ENCODE measurements at regions not wholly inside any gene's neighbourhood (a gene's known extent, or its start where the extent isn't known, plus 50 kb on each side); places are given as distances from the start of the nearest gene placed in this dataset.

DNA sequence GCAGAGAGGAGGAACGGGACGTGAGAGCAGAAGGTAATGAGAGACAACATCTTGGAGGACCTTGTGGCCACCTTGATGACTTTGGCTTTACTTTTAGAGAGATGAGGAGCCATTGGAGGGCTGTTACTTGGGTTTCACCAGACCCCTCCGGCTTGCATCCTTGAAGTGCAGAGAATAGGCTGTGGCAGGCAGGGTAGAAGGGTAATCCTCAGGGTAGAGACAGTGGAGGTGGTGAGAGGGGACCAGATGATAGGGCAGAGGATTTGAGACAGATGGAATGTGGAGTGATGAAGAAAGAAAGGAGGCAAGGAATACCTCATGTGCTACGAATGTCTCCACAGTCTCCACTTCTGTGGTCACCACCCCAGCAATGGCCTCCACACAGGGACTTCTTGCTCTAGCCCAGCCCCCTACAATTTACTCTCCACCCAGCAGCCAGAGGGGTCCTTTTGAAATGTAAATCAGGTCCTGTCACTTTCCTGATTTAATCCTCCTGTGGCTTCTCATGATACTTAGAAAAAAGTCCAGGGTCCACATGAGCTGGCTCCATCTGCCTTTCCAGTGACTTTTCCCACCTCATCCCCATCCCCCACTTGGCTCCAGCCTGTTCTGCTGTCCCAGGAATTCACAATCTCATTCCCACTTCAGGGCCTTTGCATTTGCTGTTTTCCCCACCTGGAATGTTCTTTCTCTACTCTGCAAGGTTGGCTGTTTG, 115.0 kb downstream of the PJA1 start:
- H3K4me3 ChIP-seq, result no peak overlapping the region
- TF ChIP-seq, protein P1, sequence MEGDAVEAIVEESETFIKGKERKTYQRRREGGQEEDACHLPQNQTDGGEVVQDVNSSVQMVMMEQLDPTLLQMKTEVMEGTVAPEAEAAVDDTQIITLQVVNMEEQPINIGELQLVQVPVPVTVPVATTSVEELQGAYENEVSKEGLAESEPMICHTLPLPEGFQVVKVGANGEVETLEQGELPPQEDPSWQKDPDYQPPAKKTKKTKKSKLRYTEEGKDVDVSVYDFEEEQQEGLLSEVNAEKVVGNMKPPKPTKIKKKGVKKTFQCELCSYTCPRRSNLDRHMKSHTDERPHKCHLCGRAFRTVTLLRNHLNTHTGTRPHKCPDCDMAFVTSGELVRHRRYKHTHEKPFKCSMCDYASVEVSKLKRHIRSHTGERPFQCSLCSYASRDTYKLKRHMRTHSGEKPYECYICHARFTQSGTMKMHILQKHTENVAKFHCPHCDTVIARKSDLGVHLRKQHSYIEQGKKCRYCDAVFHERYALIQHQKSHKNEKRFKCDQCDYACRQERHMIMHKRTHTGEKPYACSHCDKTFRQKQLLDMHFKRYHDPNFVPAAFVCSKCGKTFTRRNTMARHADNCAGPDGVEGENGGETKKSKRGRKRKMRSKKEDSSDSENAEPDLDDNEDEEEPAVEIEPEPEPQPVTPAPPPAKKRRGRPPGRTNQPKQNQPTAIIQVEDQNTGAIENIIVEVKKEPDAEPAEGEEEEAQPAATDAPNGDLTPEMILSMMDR (IDR thresholded peaks at IDR 0.05; ENCODE audit: control extremely low read depth, extremely low read depth), result no peak
- H3K27me3 ChIP-seq (ENCODE audit: control insufficient read depth in 3 of 3, insufficient read depth in 3 of 3, low read length in 2 of 3), result peaks cover 0 to 5% (median 0%) of the 10 kb centered on the region in 3 donors
- no peaks in the 10 kb centered on the region for H3K36me3 ChIP-seq (ENCODE audit: control insufficient read depth in 4 of 4, insufficient read depth in 4 of 4, low read length in 4 of 4)
- no peaks in the 10 kb centered on the region for H3K4me1 ChIP-seq (ENCODE audit: control insufficient read depth in 5 of 5, insufficient read depth in 5 of 5, low read length in 5 of 5)
- peaks cover 0 to 6% (median 0%) of the 10 kb centered on the region in 4 donors for H3K9me3 ChIP-seq (ENCODE audit: control insufficient read depth in 4 of 4, insufficient read depth in 3 of 4, low read length in 3 of 4)
- H3K9ac ChIP-seq (ENCODE audit: insufficient read depth in 1 of 2, low read length in 2 of 2), result no peak overlapping the region
- no peak for ATAC-seq (ENCODE audit: insufficient read depth, low FRiP score)
- no peak overlapping the region for H3K27ac ChIP-seq (ENCODE audit: low read depth in 1 of 2, low read length in 1 of 2)
- DNase-seq, result peak in 1 of 3 donors; percentile 4
- 83 to 100% methylated on average over 3 to 4 of the region's 4 CpGs for WGBS, 2 donors

DNA sequence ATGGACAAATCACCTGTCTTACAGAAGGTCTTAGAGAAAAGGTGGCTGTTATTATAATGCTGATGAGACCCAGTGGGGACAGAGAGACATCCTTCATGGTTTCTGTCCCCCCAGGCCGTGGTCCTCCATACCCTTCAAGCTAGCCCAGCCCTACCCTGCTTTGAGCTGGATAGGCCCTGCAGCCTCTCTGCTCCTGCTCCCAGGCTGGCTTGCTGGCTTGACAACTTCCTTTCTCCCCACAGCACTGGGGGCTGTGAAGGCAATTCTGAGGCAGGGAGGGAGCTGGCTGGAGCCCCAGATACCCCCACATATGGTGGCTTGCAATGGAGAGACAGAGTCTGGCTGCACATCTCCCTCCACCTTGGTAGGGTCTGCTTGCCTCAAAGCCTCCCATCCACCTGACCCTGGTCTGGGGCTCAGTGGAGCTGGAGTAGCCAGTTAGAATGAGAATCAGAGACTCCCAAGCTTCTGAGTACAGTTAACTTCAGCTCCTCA, 118.2 kb downstream of the PJA1 start:
- Histone ChIP-seq H3K9ac (ENCODE audit: insufficient read depth in 1 of 2, low read length in 2 of 2) (no peak overlapping the region), H3K4me3 (no peak overlapping the region), H3K36me3 (ENCODE audit: control insufficient read depth in 4 of 4, insufficient read depth in 4 of 4, low read length in 4 of 4) (no peaks in the 10 kb centered on the region), H3K9me3 (ENCODE audit: control insufficient read depth in 4 of 4, insufficient read depth in 3 of 4, low read length in 3 of 4) (peaks cover 0 to 4% (median 0%) of the 10 kb centered on the region in 4 donors), H3K27ac (ENCODE audit: low read depth in 1 of 2, low read length in 1 of 2) (no peak overlapping the region), H3K4me1 (ENCODE audit: control insufficient read depth in 5 of 5, insufficient read depth in 5 of 5, low read length in 5 of 5) (no peaks in the 10 kb centered on the region), H3K27me3 (ENCODE audit: control insufficient read depth in 3 of 3, insufficient read depth in 3 of 3, low read length in 2 of 3) (peaks cover 0 to 5% (median 0%) of the 10 kb centered on the region in 3 donors)
- TF ChIP-seq, protein P1 (IDR thresholded peaks at IDR 0.05; ENCODE audit: control extremely low read depth, extremely low read depth), result no peak
- DNase-seq (no peak), ATAC-seq (ENCODE audit: insufficient read depth, low FRiP score) (no peak)
- WGBS, 2 donors, result 55 to 67% methylated on average over 1 of the region's 1 CpG

DNA sequence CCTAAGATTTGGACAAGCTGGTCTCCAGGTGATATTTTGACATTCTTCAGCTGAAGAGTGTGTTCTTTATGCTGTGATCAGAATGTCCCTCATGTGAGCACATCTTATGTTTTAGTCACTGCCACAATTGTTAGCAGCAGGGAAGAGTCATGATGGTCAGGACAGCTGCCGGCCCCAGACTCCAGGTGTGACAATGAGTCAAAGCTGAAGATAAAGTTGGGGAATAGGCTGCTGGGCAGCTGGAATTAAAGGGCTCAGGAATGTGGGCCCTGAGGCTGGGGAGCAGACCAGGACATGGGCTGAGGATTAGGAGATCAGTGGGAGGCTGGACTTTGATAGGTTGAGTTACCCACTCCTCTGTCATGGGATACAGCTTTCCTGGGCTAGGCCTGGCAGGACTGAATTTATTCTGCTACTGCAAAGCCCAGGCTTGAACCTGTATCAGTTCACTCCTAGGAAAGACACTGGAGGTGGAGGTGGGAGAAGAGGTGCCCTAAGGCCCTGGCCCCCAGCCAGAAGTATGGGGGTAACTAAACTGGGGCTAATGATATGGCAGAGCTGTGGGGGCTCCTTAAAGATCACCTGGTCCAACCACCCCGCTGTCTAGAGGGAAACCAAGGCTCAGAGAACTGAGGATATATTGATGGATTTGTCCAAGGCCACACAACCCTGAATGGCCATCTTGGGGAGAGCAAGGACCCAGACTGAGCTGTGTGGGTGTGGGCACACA, 119.5 kb downstream of the PJA1 start:
- Histone ChIP-seq H3K9me3 (ENCODE audit: control insufficient read depth in 4 of 4, insufficient read depth in 3 of 4, low read length in 3 of 4) (peaks cover 0 to 3% (median 0%) of the 10 kb centered on the region in 4 donors), H3K9ac (ENCODE audit: insufficient read depth in 1 of 2, low read length in 2 of 2) (no peak overlapping the region), H3K27ac (ENCODE audit: low read depth in 1 of 2, low read length in 1 of 2) (no peak overlapping the region), H3K36me3 (ENCODE audit: control insufficient read depth in 4 of 4, insufficient read depth in 4 of 4, low read length in 4 of 4) (no peaks in the 10 kb centered on the region), H3K27me3 (ENCODE audit: control insufficient read depth in 3 of 3, insufficient read depth in 3 of 3, low read length in 2 of 3) (peaks cover 0 to 5% (median 0%) of the 10 kb centered on the region in 3 donors), H3K4me3 (no peak overlapping the region), H3K4me1 (ENCODE audit: control insufficient read depth in 5 of 5, insufficient read depth in 5 of 5, low read length in 5 of 5) (no peaks in the 10 kb centered on the region)
- 75 to 95% methylated on average over 2 of the region's 2 CpGs for WGBS, 2 donors
- DNase-seq, result peak in 1 of 3 donors; percentile 3
- no peak for ATAC-seq (ENCODE audit: insufficient read depth, low FRiP score)
- TF ChIP-seq, protein P1 (IDR thresholded peaks at IDR 0.05; ENCODE audit: control extremely low read depth, extremely low read depth), result no peak
